Naive thymus-derived CD8-positive, alpha-beta T cell (primary cell): ENCODE measurements at regions not wholly inside any gene's neighbourhood (a gene's known extent, or its start where the extent isn't known, plus 50 kb on each side); places are given as distances from the start of the nearest gene placed in this dataset.

Experiments
- ATAC-seq, 2 donors: fragments of 150-1000 bp; cut with Tn5 transposase in 1 of 2; sonication (Bioruptor Pico), chemical (Tn5 transposase) in 1 of 2; 1 replicate in 1 of 2; 2 replicates in 1 of 2; pipeline ENCODE4 v1.10.0; 2021; ENCODE audit warnings: mild to moderate bottlenecking in 2 of 2, moderate library complexity in 2 of 2
- POLR2A ChIA-PET: fragments of 350-600 bp; sonication (Branson Sonifier 250); formaldehyde crosslinking; loops from one replicate; lab custom pipeline; 2021; ENCODE audit warnings: antibody characterized with exemption; lab: Charles Lee
- DNase-seq, 10 donors: peaks; one replicate each; pipeline versions ENCODE4 v3.0.0 to v3.0.0-alpha.2; 2020 to 2022
- H3K27ac Mint-ChIP-seq, 10 donors: one replicate each; pipeline ENCODE4 v1.8.0; 2020 to 2022; ENCODE audit warnings: mild to moderate bottlenecking in 10 of 10, mixed read lengths in 10 of 10, moderate library complexity in 4 of 10, inconsistent platforms in 1 of 10
- H3K27me3 Mint-ChIP-seq, 5 donors: one replicate each; pipeline ENCODE4 v1.8.0; 2021 to 2022; ENCODE audit warnings: mixed read lengths in 5 of 5
- H3K36me3 Mint-ChIP-seq, 3 donors: one replicate each; pipeline ENCODE4 v1.8.0; 2020 to 2022; ENCODE audit warnings: mixed read lengths in 3 of 3, mild to moderate bottlenecking in 2 of 3, inconsistent platforms in 1 of 3
- H3K4me1 Mint-ChIP-seq, 4 donors: one replicate each; pipeline ENCODE4 v1.8.0; 2021 to 2022; ENCODE audit warnings: mixed read lengths in 4 of 4
- H3K4me3 Mint-ChIP-seq, 10 donors: one replicate each; pipeline ENCODE4 v1.8.0; 2020 to 2022; ENCODE audit warnings: mild to moderate bottlenecking in 10 of 10, mixed read lengths in 10 of 10, moderate library complexity in 6 of 10, inconsistent platforms in 1 of 10
- H3K9me3 Mint-ChIP-seq, 9 donors: one replicate each; pipeline ENCODE4 v1.8.0; 2020 to 2022; ENCODE audit warnings: mixed read lengths in 9 of 9, mild to moderate bottlenecking in 3 of 9, inconsistent platforms in 1 of 9, moderate library complexity in 1 of 9

DNA sequence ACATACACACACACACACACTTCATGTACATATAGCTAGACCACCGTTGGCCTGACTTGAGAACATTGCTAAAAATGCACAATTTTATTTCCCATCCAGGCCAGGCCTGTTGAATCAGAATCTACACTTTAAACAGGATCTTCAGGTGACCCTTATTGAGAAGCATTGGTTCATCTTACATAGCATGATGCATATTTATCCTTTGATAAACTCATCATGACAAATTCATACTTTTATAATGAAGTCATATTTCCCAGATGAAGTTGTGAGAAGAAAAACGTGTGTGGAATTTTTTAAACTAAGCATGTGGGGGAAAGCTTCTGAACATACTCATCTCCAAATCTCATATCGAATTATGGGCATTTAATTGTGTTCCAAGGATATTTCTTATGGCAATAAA is 877.7 kb downstream of the MRPL39 start:
- no peaks in the 10 kb centered on the region for H3K36me3 Mint-ChIP-seq
- H3K9me3 Mint-ChIP-seq: no peaks in the 10 kb centered on the region

DNA sequence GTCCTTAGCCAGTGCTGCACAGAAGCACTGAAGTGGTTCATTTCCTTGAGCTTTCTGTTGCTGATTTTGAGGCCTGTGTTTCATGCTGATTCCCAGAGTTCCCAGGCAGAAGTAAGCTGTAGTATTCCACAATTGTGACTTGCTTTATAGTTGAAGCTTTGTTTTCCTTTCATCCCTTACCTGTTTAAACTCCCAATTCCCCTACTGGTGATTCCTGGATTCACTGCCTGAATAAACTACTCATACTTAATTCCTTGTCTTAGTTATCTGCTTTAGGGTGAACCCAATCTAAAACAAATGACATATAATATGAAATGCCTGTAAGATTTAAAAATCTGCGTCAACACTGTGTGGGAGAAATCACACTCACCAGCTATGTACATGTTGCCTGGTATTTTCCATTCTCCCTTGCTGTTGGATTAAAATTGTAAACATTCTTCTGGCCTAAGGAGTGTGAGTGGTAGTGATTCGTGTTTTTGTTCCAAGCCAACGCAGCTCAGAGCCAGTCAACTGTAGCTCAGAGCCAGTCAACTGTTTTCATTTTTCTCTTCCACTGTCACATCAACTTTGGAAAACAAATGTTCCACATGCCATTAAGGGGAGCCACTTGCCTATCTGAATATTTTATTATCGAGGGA is 879.4 kb downstream of the MRPL39 start:
- Mint-ChIP-seq H3K9me3 (no peaks in the 10 kb centered on the region), H3K27ac (no peak overlapping the region), H3K27me3 (no peaks in the 10 kb centered on the region), H3K4me3 (no peak overlapping the region), H3K36me3 (no peaks in the 10 kb centered on the region), H3K4me1 (no peaks in the 10 kb centered on the region)
- ATAC-seq (no peak), DNase-seq (no peak)
- POLR2A ChIA-PET: no interaction called here

More for the DNA sequence above, 877.7 kb downstream of the MRPL39 start:
- Mint-ChIP-seq H3K4me1 (no peaks in the 10 kb centered on the region), H3K4me3 (no peak overlapping the region), H3K27ac (no peak overlapping the region), H3K27me3 (no peaks in the 10 kb centered on the region)
- POLR2A ChIA-PET: no interaction called here
- ATAC-seq: no peak
- DNase-seq: no peak

DNA sequence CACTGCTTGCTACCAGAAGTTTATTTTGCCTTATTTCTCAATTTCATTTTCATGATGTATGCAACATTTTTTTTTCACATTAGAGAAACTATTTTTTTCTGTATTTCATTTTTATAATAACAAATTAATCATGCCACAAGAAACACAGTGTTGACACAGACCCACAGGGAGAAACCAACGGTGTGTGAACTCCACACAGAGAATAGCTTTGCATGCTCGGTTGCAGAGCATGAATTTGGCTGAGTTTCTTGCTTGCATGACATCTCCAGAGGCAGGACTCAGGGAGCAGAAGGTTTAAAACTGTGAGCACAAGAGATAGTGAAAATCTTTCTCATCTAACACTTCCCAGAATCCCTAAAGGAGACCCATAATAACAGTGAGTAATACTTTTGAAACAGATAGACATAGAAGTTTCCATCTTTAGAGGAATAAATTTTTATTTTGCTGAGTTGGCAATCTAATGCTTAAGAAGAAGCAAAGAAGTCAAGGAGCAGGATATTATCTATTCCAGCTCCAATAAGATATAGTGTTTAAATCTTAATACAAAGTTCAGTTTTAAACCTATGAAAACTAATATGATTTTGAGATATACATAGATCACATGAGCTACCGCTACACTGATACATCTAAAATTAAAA is 890.9 kb downstream of the MRPL39 start:
- H3K27me3 Mint-ChIP-seq: peaks cover 0 to 4% (median 0%) of the 10 kb centered on the region in 5 donors
- no peaks in the 10 kb centered on the region for H3K36me3 Mint-ChIP-seq
- DNase-seq (no peak), ATAC-seq (no peak)
- POLR2A ChIA-PET: no interaction called here
- H3K4me1 Mint-ChIP-seq: no peaks in the 10 kb centered on the region
- no peak overlapping the region for H3K4me3 Mint-ChIP-seq
- H3K27ac Mint-ChIP-seq: no peak overlapping the region
- peaks cover 0 to 2% (median 0%) of the 10 kb centered on the region in 9 donors for H3K9me3 Mint-ChIP-seq

DNA sequence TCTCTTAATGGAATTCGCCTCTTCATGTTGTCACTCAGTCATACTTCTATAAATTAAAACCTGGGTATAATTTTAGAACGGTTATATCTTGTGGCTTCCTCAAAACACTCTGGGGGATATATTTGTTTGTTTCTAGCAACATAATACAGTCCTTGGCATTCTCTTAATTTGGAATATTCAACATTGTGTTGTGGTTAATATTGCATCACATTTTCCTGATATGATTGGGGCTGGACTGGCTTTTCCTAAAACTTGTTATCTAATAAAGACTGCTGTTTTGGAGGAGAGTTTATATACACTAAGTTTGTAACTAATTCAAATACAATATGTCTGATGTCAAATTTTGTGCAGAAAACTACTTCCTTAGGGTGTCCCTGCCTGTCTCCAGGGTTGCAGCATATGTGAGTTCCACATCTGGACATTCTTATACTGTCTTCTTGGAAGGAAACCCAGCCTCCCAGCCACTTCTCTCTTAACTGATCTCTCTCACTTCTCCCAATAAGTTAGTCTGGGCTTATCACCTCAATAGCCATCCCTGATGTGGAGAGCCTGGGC is 892.6 kb downstream of the MRPL39 start:
- no peak overlapping the region for H3K27ac Mint-ChIP-seq
- no peaks in the 10 kb centered on the region for H3K4me1 Mint-ChIP-seq
- DNase-seq (no peak), ATAC-seq (no peak)
- no peaks in the 10 kb centered on the region for H3K36me3 Mint-ChIP-seq
- H3K9me3 Mint-ChIP-seq: peaks cover 0 to 2% (median 0%) of the 10 kb centered on the region in 9 donors
- POLR2A ChIA-PET: no interaction called here
- peaks cover 0 to 4% (median 0%) of the 10 kb centered on the region in 5 donors for H3K27me3 Mint-ChIP-seq
- no peak overlapping the region for H3K4me3 Mint-ChIP-seq

DNA sequence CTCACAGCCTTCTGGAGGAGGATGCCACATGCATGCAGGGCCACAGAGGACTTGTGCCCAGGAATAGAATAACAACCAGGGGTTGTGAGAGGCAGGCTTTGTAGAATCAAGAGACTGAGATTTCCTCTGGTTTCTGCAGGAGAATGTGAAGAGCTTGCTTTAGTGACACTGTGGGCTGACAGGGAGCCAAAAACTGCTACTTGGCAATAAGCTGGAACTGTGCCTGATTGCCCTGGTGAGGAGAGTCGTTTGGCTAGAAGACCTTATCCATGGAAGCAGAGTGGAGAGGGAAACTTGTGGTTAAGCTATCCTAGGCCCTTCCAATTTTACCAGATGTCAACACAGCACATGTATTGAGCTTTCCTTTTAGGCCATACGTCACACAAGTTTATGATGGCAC is 902.1 kb downstream of the MRPL39 start:
- H3K27ac Mint-ChIP-seq: no peak overlapping the region
- no peaks in the 10 kb centered on the region for H3K36me3 Mint-ChIP-seq
- no peak overlapping the region for H3K4me3 Mint-ChIP-seq
- ATAC-seq (no peak), DNase-seq (no peak)
- POLR2A ChIA-PET: no interaction called here
- H3K27me3 Mint-ChIP-seq: no peaks in the 10 kb centered on the region
- H3K4me1 Mint-ChIP-seq: no peaks in the 10 kb centered on the region
- H3K9me3 Mint-ChIP-seq: peaks cover 0 to 6% (median under 1%) of the 10 kb centered on the region in 9 donors

DNA sequence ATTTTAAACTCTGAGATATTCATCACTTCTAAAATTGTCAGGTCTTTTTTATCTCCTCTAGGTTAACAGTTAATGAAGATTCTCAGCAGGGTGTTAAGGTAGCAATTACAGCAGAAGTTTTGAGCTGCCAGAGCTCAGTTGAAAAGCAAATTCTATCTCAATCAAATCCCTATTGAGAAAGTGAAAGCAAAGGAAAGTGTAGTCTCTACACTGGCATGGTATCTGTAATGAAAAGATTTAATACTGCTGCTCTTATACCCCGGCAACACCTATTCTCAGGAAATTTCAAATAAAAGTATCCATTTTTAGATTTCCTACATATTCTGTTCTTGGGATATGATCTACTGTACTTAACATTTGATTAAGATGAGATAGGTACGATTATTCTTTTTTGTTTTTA is 913.5 kb downstream of the MRPL39 start:
- POLR2A ChIA-PET: no interaction called here
- no peak overlapping the region for H3K27ac Mint-ChIP-seq
- H3K27me3 Mint-ChIP-seq: no peaks in the 10 kb centered on the region
- no peak for DNase-seq
- peaks cover 0 to 10% (median under 1%) of the 10 kb centered on the region in 9 donors for H3K9me3 Mint-ChIP-seq
- ATAC-seq: no peak
- H3K36me3 Mint-ChIP-seq: peaks cover 0 to 5% (median 0%) of the 10 kb centered on the region in 3 donors
- no peaks in the 10 kb centered on the region for H3K4me1 Mint-ChIP-seq
- H3K4me3 Mint-ChIP-seq: no peak overlapping the region

DNA sequence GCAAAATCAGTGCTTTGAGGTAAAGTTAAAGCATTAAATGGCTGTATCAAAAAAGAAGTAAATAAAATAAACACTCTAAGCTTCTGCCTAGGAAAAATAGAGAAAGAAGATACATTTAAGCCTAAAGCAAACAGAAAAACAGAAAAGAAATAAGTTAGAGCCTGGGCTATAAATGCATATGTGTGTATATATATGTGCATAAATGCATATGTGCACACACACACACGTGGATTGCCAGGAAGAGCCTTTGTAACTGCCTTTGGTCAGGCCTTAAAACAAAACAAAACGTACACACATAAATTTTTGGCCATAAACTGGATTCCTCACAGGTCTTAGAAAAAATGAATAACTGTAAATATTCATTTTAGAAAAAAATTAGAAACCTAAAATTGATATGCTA is 925.8 kb downstream of the MRPL39 start:
- H3K4me1 Mint-ChIP-seq: no peaks in the 10 kb centered on the region
- H3K36me3 Mint-ChIP-seq: peaks cover 0 to 4% (median 0%) of the 10 kb centered on the region in 3 donors
- peaks cover 0 to 4% (median 0%) of the 10 kb centered on the region in 5 donors for H3K27me3 Mint-ChIP-seq
- H3K4me3 Mint-ChIP-seq: no peak overlapping the region
- no peak overlapping the region for H3K27ac Mint-ChIP-seq
- ATAC-seq (no peak), DNase-seq (no peak)
- H3K9me3 Mint-ChIP-seq: peaks cover 0 to 5% (median 0%) of the 10 kb centered on the region in 9 donors
- POLR2A ChIA-PET: no interaction called here

DNA sequence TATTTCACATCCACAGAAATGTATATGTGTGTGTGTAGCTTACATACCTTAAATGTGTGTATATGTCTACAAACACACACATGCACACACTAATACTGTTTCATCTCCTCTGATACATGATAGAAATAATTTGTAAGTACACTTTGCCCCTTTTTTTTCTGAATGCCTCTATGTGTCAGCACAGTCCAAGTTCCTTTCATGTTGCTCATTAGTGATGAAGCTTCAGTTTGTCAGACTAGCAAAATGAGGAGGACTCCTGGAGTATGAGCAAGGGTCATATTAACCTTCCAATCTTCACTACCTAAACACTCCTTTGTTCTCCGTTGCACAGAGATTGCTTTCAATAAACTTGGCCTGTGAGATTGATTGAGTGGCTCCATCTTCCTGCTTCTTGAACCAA is 935.4 kb downstream of the MRPL39 start:
- DNase-seq (no peak), ATAC-seq (no peak)
- Mint-ChIP-seq H3K4me1 (no peaks in the 10 kb centered on the region), H3K27ac (no peak overlapping the region), H3K27me3 (peaks cover 0 to 4% (median 0%) of the 10 kb centered on the region in 5 donors), H3K9me3 (peaks cover 0 to 5% (median 0%) of the 10 kb centered on the region in 9 donors), H3K36me3 (no peaks in the 10 kb centered on the region), H3K4me3 (no peak overlapping the region)
- POLR2A ChIA-PET: no interaction called here

DNA sequence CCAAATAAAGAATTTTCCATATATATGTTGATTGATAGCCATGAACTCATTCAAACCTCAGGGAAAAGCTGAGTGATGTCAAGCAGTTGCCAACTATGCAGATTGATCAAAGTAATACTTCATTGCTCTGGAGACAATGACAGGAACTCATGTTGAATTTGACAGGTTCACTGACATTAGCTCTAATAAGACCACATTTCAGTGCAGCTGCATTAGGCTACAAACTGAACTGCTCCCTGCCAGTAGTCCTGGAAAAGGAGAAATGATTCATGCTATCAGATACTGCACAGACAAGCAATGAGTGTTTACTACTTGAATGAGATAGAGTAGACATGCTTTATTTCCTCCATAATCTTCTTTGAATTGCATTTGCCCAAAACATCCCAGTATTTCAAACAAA is 948.4 kb downstream of the MRPL39 start:
- Mint-ChIP-seq H3K27me3 (peaks cover 0 to 7% (median 0%) of the 10 kb centered on the region in 5 donors), H3K4me1 (no peaks in the 10 kb centered on the region), H3K4me3 (no peak overlapping the region), H3K9me3 (peaks cover 0 to 7% (median 0%) of the 10 kb centered on the region in 9 donors), H3K36me3 (no peaks in the 10 kb centered on the region), H3K27ac (no peak overlapping the region)
- POLR2A ChIA-PET: no interaction called here
- DNase-seq (no peak), ATAC-seq (no peak)

DNA sequence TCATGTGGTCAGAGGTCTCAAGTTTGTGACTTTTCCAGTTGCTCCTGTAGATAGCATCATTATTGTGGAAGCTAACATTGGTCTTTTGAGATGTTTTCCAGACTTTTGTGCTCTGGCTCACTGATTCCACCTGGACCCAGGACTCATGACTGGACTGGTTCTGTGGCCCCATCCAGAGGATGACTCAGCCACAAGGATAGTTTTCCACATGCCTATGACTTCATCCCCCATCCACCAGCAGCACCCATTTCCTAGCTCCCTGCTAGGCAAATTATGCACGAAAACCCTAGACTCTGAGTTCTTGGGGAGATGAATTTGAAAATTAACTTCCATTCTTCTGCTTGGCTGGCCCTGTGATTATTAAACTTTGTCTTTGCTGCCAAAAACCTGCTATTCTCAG is 949.3 kb downstream of the MRPL39 start:
- Mint-ChIP-seq H3K9me3 (peaks cover 0 to 7% (median 0%) of the 10 kb centered on the region in 9 donors), H3K4me1 (no peaks in the 10 kb centered on the region), H3K4me3 (no peak overlapping the region), H3K27me3 (peaks cover 0 to 7% (median 0%) of the 10 kb centered on the region in 5 donors), H3K36me3 (no peaks in the 10 kb centered on the region), H3K27ac (no peak overlapping the region)
- ATAC-seq (no peak), DNase-seq (no peak)
- POLR2A ChIA-PET: no interaction called here

DNA sequence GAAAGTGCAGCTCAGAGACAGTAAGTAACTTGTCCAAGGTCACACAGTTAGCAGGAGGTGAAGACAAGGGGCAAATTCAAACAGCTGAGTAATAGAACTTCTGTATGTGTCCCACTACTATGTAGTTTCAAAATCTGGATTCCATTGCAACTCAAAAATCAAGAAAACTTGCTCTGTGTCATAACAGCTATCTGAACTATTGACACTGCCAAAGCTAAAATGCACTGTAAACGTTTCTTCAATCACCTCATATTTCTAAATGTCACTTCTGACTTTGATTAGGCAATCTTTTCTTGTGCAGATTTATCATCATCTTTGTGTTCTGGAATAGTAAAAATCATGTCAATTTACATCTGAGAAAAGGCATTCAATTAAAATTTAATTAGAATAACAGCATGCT is 957.6 kb downstream of the MRPL39 start:
- POLR2A ChIA-PET: no interaction called here
- H3K27me3 Mint-ChIP-seq: peaks cover 0 to 3% (median 0%) of the 10 kb centered on the region in 5 donors
- no peaks in the 10 kb centered on the region for H3K4me1 Mint-ChIP-seq
- no peak for ATAC-seq
- H3K27ac Mint-ChIP-seq: no peak overlapping the region
- H3K36me3 Mint-ChIP-seq: no peaks in the 10 kb centered on the region
- H3K9me3 Mint-ChIP-seq: peaks cover 0 to 3% (median 0%) of the 10 kb centered on the region in 9 donors
- no peak overlapping the region for H3K4me3 Mint-ChIP-seq
- no peak for DNase-seq

DNA sequence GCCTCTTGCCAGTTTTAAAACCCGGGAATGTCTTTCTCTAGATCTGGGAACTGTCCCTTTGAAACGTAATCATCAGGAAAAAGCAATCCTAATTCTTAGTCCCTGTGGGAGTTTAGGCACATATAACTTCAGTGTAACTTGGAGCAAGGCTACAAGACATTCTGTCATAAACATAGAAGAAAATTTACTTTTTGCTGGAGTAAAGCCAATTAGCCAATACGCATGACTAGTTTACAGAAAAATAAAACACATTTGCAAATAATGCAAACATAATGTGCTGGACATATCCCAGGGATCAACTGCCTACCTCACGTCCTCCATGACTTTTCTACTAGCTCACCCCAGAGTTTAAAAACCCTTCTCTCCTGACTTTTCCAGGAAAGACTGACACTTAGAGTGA is 970.6 kb downstream of the MRPL39 start:
- Mint-ChIP-seq H3K4me3 (no peak overlapping the region), H3K27ac (no peak overlapping the region)
- POLR2A ChIA-PET: no interaction called here

DNA sequence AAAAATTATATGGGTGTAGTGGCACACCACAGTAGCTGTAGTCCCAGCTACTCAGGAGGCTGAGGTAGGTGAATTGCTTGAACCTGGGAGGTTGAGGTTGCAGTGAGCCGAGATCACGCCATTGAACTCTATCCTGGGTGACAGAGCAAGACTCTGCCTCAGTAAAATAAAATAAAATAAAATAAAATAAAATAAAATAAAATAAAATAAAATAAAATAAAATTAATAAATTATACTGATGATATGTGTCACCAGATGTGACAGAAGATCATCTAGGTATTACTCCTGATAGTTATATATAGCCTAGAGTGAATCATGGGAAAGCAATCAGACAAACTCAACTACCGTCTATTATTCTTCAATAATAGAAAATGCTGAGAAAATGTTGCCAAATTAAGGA is 972.5 kb downstream of the MRPL39 start:
- Mint-ChIP-seq H3K9me3 (peaks cover 0 to under 1% (median 0%) of the 10 kb centered on the region in 9 donors), H3K36me3 (no peaks in the 10 kb centered on the region), H3K4me1 (no peaks in the 10 kb centered on the region), H3K27ac (no peak overlapping the region), H3K27me3 (no peaks in the 10 kb centered on the region), H3K4me3 (no peak overlapping the region)
- DNase-seq (no peak), ATAC-seq (no peak)
- POLR2A ChIA-PET: no interaction called here

More for the DNA sequence above, 970.6 kb downstream of the MRPL39 start:
- ATAC-seq (no peak), DNase-seq (no peak)
- Mint-ChIP-seq H3K27me3 (no peaks in the 10 kb centered on the region), H3K36me3 (no peaks in the 10 kb centered on the region), H3K9me3 (peaks cover 0 to 4% (median 0%) of the 10 kb centered on the region in 9 donors), H3K4me1 (no peaks in the 10 kb centered on the region)
